Neural progenitor cell (in vitro differentiated cells): ENCODE measurements at regions not wholly inside any gene's neighbourhood (a gene's known extent, or its start where the extent isn't known, plus 50 kb on each side); places are given as distances from the start of the nearest gene placed in this dataset.

Source experiments
- DNase-seq: peaks from one replicate; pipeline ENCODE4 v3.0.0-alpha.2; 2016; ENCODE audit warnings: low spot score
- H2AFZ ChIP-seq: fragments of 200-600 bp; sonication (generic); replicated peaks from 2 replicates; pipeline ENCODE4 v1.6.1; 2016; ENCODE audit warnings: antibody characterized with exemption
- H3F3A ChIP-seq: fragments of 200-600 bp; sonication (generic); 2 replicates; pipeline ENCODE4 v1.6.1; 2016; ENCODE audit warnings: antibody characterized with exemption, low read depth
- H3K27ac ChIP-seq: fragments of 200-600 bp; sonication (generic); 2 replicates; pipeline ENCODE4 v1.5.1; 2016; ENCODE audit warnings: mild to moderate bottlenecking
- H3K27me3 ChIP-seq: fragments of 200-600 bp; sonication (generic); 2 replicates; pipeline ENCODE4 v1.6.1; 2016; ENCODE audit warnings: mild to moderate bottlenecking, moderate library complexity
- H3K36me3 ChIP-seq: fragments of 200-600 bp; sonication (generic); 2 replicates; pipeline ENCODE4 v1.5.1; 2016
- H3K4me1 ChIP-seq: fragments of 200-600 bp; sonication (generic); 2 replicates; pipeline ENCODE4 v1.6.1; 2016; ENCODE audit warnings: mixed run types
- H3K4me2 ChIP-seq: fragments of 200-600 bp; sonication (generic); 2 replicates; pipeline ENCODE4 v1.6.1; 2016
- H3K4me3 ChIP-seq: fragments of 200-600 bp; sonication (generic); 2 replicates; pipeline ENCODE4 v1.5.1; 2016
- H3K79me2 ChIP-seq: fragments of 200-600 bp; sonication (generic); 2 replicates; pipeline ENCODE4 v1.6.1; 2016; ENCODE audit warnings: low read depth
- H3K9ac ChIP-seq: fragments of 200-600 bp; sonication (generic); 2 replicates; pipeline ENCODE4 v1.6.1; 2016
- H3K9me3 ChIP-seq: fragments of 200-600 bp; sonication (generic); 2 replicates; pipeline ENCODE4 v1.5.1; 2016; ENCODE audit warnings: low read depth
- H4K20me1 ChIP-seq: fragments of 200-600 bp; sonication (generic); 2 replicates; pipeline ENCODE4 v1.6.1; 2016; ENCODE audit warnings: low read depth
- H3K27ac Mint-ChIP-seq: 3 replicates; pipeline ENCODE4 v1.8.0; 2021; ENCODE audit warnings: mixed read lengths
- H3K27me3 Mint-ChIP-seq: 2 replicates; pipeline ENCODE4 v1.8.0; 2022; ENCODE audit warnings: low read depth, mild to moderate bottlenecking, inconsistent platforms, moderate library complexity, mixed read lengths; ENCODE audit not compliant: insufficient read depth
- H3K36me3 Mint-ChIP-seq: 3 replicates; pipeline ENCODE4 v1.8.0; 2021; ENCODE audit warnings: mixed read lengths
- H3K4me1 Mint-ChIP-seq: 3 replicates; pipeline ENCODE4 v1.8.0; 2021; ENCODE audit warnings: mixed read lengths
- H3K4me3 Mint-ChIP-seq: 3 replicates; pipeline ENCODE4 v1.8.0; 2021; ENCODE audit warnings: mild to moderate bottlenecking, moderate library complexity, mixed read lengths
- H3K9me3 Mint-ChIP-seq: 3 replicates; pipeline ENCODE4 v1.8.0; 2020; ENCODE audit warnings: mixed read lengths
- EZH2 ChIP-seq: fragments of 200-600 bp; sonication (generic); IDR thresholded peaks from 2 replicates; pipeline ENCODE4 v1.6.1; 2017; ENCODE audit warnings: antibody characterized with exemption, mild to moderate bottlenecking, moderate library complexity
- EZH2phosphoT487 ChIP-seq: fragments of 200-600 bp; sonication (generic); IDR thresholded peaks from 2 replicates; pipeline ENCODE4 v1.6.1; 2017; ENCODE audit warnings: antibody characterized with exemption
- TF ChIP-seq, protein P1 (sequence below): fragments of 200-600 bp; sonication (generic); IDR thresholded peaks from 2 replicates; pipeline ENCODE4 v1.5.1; 2017; ENCODE audit warnings: antibody characterized with exemption, mild to moderate bottlenecking

DNA sequence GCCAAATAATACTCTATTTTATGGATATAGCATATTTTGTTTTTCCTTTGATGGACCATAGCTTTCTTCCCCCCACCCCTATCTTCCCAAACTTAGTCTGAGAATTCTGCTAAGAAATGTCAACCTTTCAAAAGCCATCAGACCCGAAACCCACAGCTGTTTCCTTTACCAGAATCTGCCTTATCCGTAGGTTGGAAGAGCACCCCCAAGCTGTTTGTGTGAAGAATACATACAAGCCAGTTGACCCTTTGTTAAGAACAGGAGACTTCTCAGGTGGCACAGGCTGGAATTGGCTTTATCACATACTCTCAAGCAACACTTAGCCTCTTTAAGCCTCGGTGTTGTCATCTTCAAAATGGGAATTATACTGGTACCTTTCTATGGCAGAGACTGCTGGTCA is 135.1 kb downstream of the ACTR3 start:
- H3K9me3 ChIP-seq = no peaks in the 10 kb centered on the region
- H3K4me3 ChIP-seq = no peak overlapping the region
- no peak for DNase-seq
- Mint-ChIP-seq H3K36me3 (no peaks in the 10 kb centered on the region), H3K27ac (no peak overlapping the region), H3K9me3 (peaks cover 4% of the 10 kb centered on the region), H3K27me3 (no peaks in the 10 kb centered on the region), H3K4me3 (no peak overlapping the region), H3K4me1 (no peaks in the 10 kb centered on the region)
- H3K36me3 ChIP-seq = no peaks in the 10 kb centered on the region
- H3F3A ChIP-seq = no peaks in the 10 kb centered on the region
- no peak overlapping the region for H3K27ac ChIP-seq
- no peak overlapping the region for H2AFZ ChIP-seq
- no peak overlapping the region for H3K9ac ChIP-seq
- no peaks in the 10 kb centered on the region for H4K20me1 ChIP-seq
- H3K4me2 ChIP-seq = no peak overlapping the region
- no peaks in the 10 kb centered on the region for H3K27me3 ChIP-seq
- no peaks in the 10 kb centered on the region for H3K79me2 ChIP-seq
- no peaks in the 10 kb centered on the region for H3K4me1 ChIP-seq
- no peak for TF ChIP-seq EZH2phosphoT487
- TF ChIP-seq, protein P1, sequence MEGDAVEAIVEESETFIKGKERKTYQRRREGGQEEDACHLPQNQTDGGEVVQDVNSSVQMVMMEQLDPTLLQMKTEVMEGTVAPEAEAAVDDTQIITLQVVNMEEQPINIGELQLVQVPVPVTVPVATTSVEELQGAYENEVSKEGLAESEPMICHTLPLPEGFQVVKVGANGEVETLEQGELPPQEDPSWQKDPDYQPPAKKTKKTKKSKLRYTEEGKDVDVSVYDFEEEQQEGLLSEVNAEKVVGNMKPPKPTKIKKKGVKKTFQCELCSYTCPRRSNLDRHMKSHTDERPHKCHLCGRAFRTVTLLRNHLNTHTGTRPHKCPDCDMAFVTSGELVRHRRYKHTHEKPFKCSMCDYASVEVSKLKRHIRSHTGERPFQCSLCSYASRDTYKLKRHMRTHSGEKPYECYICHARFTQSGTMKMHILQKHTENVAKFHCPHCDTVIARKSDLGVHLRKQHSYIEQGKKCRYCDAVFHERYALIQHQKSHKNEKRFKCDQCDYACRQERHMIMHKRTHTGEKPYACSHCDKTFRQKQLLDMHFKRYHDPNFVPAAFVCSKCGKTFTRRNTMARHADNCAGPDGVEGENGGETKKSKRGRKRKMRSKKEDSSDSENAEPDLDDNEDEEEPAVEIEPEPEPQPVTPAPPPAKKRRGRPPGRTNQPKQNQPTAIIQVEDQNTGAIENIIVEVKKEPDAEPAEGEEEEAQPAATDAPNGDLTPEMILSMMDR = no peak
- no peak for TF ChIP-seq EZH2

DNA sequence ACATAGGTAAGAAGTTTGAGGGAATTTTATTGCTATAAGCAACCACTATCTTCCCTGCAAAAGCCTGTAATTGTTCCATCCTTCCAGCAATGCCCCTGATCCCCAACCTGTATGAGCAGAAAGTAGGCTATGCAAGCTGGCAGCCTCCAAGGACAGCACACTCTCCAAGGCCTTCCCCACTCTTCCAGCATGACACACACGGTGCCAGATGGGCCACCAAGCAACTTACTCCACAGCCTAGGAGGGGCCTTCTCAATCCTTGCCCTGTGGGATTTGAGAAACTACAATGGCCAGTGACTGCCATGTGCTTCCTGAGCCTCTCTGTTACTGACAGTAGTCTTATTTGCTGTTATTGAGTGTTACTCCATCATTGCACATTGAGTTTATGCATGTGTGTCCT is 137.5 kb downstream of the ACTR3 start:
- Histone ChIP-seq H3K36me3 (no peaks in the 10 kb centered on the region), H3K27ac (no peak overlapping the region), H3K27me3 (no peaks in the 10 kb centered on the region), H2AFZ (no peak overlapping the region), H3K4me1 (no peaks in the 10 kb centered on the region), H3K79me2 (no peaks in the 10 kb centered on the region), H3K4me2 (no peak overlapping the region), H3K4me3 (no peak overlapping the region), H4K20me1 (no peaks in the 10 kb centered on the region), H3K9me3 (no peaks in the 10 kb centered on the region), H3K9ac (no peak overlapping the region), H3F3A (no peaks in the 10 kb centered on the region)
- DNase-seq = no peak
- H3K4me1 Mint-ChIP-seq = peaks cover 6% of the 10 kb centered on the region
- H3K4me3 Mint-ChIP-seq = no peak overlapping the region
- H3K27ac Mint-ChIP-seq = no peak overlapping the region
- TF ChIP-seq EZH2phosphoT487 = no peak
- TF ChIP-seq EZH2 = no peak
- TF ChIP-seq, protein P1 = no peak
- H3K36me3 Mint-ChIP-seq = no peaks in the 10 kb centered on the region
- peaks cover 2% of the 10 kb centered on the region for H3K9me3 Mint-ChIP-seq
- no peaks in the 10 kb centered on the region for H3K27me3 Mint-ChIP-seq

DNA sequence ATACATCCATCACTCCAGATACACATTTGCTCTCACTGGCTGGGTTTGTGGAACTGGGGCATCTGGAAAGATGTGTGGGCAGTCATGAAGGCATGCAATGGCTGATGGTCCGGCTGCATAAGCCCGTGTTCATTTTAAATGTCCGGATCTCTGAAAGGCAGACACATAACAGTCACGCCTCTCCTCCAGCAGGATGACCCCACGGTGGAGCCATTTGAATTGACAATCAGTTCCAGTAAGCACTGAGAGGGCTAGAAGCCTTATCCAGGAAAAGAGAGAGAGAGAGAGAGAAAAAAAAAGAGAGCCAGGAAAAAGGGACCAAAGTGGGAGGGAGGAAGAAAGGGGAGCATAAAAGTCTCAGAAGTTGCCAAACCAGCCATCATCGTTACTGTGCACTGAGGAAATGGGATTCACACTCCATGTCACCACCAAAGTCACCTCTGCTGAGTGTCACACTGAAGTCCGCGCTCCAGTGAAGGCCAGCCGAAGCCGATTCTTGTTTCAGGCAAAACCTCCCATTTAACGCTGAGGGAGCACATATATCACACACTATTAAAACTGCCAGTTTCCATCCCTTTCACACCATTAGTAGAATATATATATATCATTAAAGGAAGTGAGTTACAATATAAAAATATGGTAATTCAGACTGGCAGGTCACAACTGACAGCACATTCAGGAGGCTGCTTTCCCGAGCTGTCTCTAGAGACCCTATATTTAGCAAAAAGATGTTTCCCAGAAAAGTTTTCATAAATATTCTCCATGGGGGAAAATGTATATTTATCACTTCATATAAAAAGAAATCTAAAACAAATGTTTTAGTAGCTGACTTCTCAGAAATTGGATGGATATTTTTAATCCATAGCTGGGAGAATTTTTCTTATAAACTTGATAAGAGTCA is 142.0 kb downstream of the ACTR3 start:
- Mint-ChIP-seq H3K4me3 (no peak overlapping the region), H3K27ac (peak overlapping the region; percentile 0)
- no peaks in the 10 kb centered on the region for H3K27me3 ChIP-seq

More for the DNA sequence above, 142.0 kb downstream of the ACTR3 start:
- no peaks in the 10 kb centered on the region for H4K20me1 ChIP-seq
- H3K4me1 ChIP-seq = no peaks in the 10 kb centered on the region
- no peak overlapping the region for H2AFZ ChIP-seq
- TF ChIP-seq, protein P1 = no peak
- TF ChIP-seq EZH2 (no peak), EZH2phosphoT487 (no peak)
- Mint-ChIP-seq H3K4me1 (peaks cover 28% of the 10 kb centered on the region), H3K27me3 (no peaks in the 10 kb centered on the region), H3K9me3 (peaks cover 13% of the 10 kb centered on the region), H3K36me3 (no peaks in the 10 kb centered on the region)
- no peaks in the 10 kb centered on the region for H3K79me2 ChIP-seq
- H3K9ac ChIP-seq = no peak overlapping the region
- DNase-seq = no peak
- no peaks in the 10 kb centered on the region for H3K9me3 ChIP-seq
- no peak overlapping the region for H3K4me3 ChIP-seq
- no peak overlapping the region for H3K27ac ChIP-seq
- H3F3A ChIP-seq = no peaks in the 10 kb centered on the region
- no peaks in the 10 kb centered on the region for H3K36me3 ChIP-seq
- no peak overlapping the region for H3K4me2 ChIP-seq
